Loucy (cell line): ENCODE measurements at regions not wholly inside any gene's neighbourhood (a gene's known extent, or its start where the extent isn't known, plus 50 kb on each side); places are given as distances from the start of the nearest gene placed in this dataset.

Source experiments
- H2AFZ ChIP-seq: fragments of 200-600 bp; sonication (generic); 2 replicates; pipeline ENCODE4 v1.6.0; 2016; ENCODE audit warnings: antibody characterized with exemption, mild to moderate bottlenecking, low read length, moderate library complexity
- H3F3A ChIP-seq: fragments of 200-600 bp; 2 replicates; pipeline ENCODE4 v1.6.0; 2016; ENCODE audit warnings: antibody characterized with exemption, low read depth, mild to moderate bottlenecking
- H3K27me3 ChIP-seq: fragments of 200-600 bp; sonication (generic); 2 replicates; pipeline ENCODE4 v1.6.1; 2014; ENCODE audit warnings: low read length, mild to moderate bottlenecking; ENCODE audit not compliant: insufficient read depth, poor library complexity, severe bottlenecking
- H3K36me3 ChIP-seq: fragments of 200-600 bp; sonication (generic); 2 replicates; pipeline ENCODE4 v1.6.1; 2016; ENCODE audit warnings: low read length; ENCODE audit not compliant: insufficient read depth
- H3K4me1 ChIP-seq: fragments of 200-600 bp; sonication (generic); 2 replicates; pipeline ENCODE4 v1.5.1; 2014; ENCODE audit warnings: low read length, mild to moderate bottlenecking; ENCODE audit not compliant: insufficient read depth, poor library complexity, severe bottlenecking
- H3K4me2 ChIP-seq: fragments of 200-600 bp; sonication (generic); 2 replicates; pipeline ENCODE4 v1.6.0; 2014; ENCODE audit warnings: antibody characterized with exemption, low read length, low read depth, mild to moderate bottlenecking; ENCODE audit not compliant: poor library complexity, severe bottlenecking
- H3K4me3 ChIP-seq: fragments of 200-600 bp; sonication (generic); 2 replicates; pipeline ENCODE4 v1.5.1; 2014; ENCODE audit warnings: low read length, mild to moderate bottlenecking, mixed read lengths; ENCODE audit not compliant: poor library complexity, severe bottlenecking
- H3K79me2 ChIP-seq: fragments of 200-600 bp; sonication (generic); 2 replicates; pipeline ENCODE4 v1.6.1; 2014; ENCODE audit warnings: low read length; ENCODE audit not compliant: insufficient read depth
- H3K9ac ChIP-seq: fragments of 200-600 bp; sonication (generic); 2 replicates; pipeline ENCODE4 v1.6.0; 2014; ENCODE audit warnings: mild to moderate bottlenecking, low read depth, low read length, moderate library complexity; ENCODE audit not compliant: poor library complexity, severe bottlenecking
- H3K9me2 ChIP-seq: fragments of 200-600 bp; sonication (generic); replicated peaks from 2 replicates; pipeline ENCODE4 v1.6.1; 2016; ENCODE audit warnings: low read depth, low read length, mixed read lengths
- H3K9me3 ChIP-seq: fragments of 200-600 bp; sonication (generic); 2 replicates; pipeline ENCODE4 v1.6.1; 2014; ENCODE audit warnings: mild to moderate bottlenecking, antibody characterized with exemption, low read length, low read depth; ENCODE audit not compliant: insufficient read depth
- H4K20me1 ChIP-seq: fragments of 200-600 bp; sonication (generic); 2 replicates; pipeline ENCODE4 v1.6.0; 2014; ENCODE audit warnings: antibody characterized with exemption, low read length, mild to moderate bottlenecking; ENCODE audit not compliant: insufficient read depth, poor library complexity, severe bottlenecking
- CTCF ChIP-seq: fragments of 200-600 bp; sonication (generic); conservative IDR thresholded peaks from 2 replicates; pipeline ENCODE4 v1.5.1; 2014; ENCODE audit warnings: mild to moderate bottlenecking, antibody characterized with exemption, low read length
- EZH2phosphoT487 ChIP-seq: fragments of 200-600 bp; IDR thresholded peaks from 2 replicates; pipeline ENCODE4 v1.6.1; 2018; ENCODE audit warnings: antibody characterized with exemption, mild to moderate bottlenecking, moderate library complexity, borderline replicate concordance

- Histone ChIP-seq H3K9me3 (no peaks in the 10 kb centered on the region), H3K9me2 (no peaks in the 10 kb centered on the region), H3F3A (no peaks in the 10 kb centered on the region), H3K27me3 (no peaks in the 10 kb centered on the region), H2AFZ (no peak overlapping the region), H3K4me2 (no peak overlapping the region), H3K4me1 (peaks cover 31% of the 10 kb centered on the region), H4K20me1 (no peaks in the 10 kb centered on the region), H3K36me3 (no peaks in the 10 kb centered on the region), H3K9ac (no peak overlapping the region), H3K4me3 (no peak overlapping the region), H3K79me2 (no peaks in the 10 kb centered on the region)
- TF ChIP-seq CTCF (no peak), EZH2phosphoT487 (no peak)
Observed at GRCh38 chr2:107461301-107461700, 365.4 kb upstream of the RGPD4 start.

- no peak overlapping the region for H2AFZ ChIP-seq
- no peaks in the 10 kb centered on the region for H3K36me3 ChIP-seq
- H3K4me2 ChIP-seq: no peak overlapping the region
- H4K20me1 ChIP-seq: no peaks in the 10 kb centered on the region
- no peaks in the 10 kb centered on the region for H3K79me2 ChIP-seq
- H3K9ac ChIP-seq: no peak overlapping the region
- no peaks in the 10 kb centered on the region for H3K27me3 ChIP-seq
- no peak overlapping the region for H3K4me3 ChIP-seq
- TF ChIP-seq CTCF (no peak), EZH2phosphoT487 (no peak)
- H3K9me3 ChIP-seq: no peaks in the 10 kb centered on the region
- H3K4me1 ChIP-seq: peaks cover 32% of the 10 kb centered on the region
- no peaks in the 10 kb centered on the region for H3F3A ChIP-seq
- no peaks in the 10 kb centered on the region for H3K9me2 ChIP-seq
Observed at GRCh38 chr2:107462181-107462580, 364.5 kb upstream of the RGPD4 start.

GRCh38 chr2:107466241-107466640, 360.5 kb upstream of the RGPD4 start:
- no peaks in the 10 kb centered on the region for H3K9me3 ChIP-seq
- H4K20me1 ChIP-seq: no peaks in the 10 kb centered on the region
- no peak overlapping the region for H3K9ac ChIP-seq
- H3K9me2 ChIP-seq: no peaks in the 10 kb centered on the region
- peaks cover 35% of the 10 kb centered on the region for H3K4me1 ChIP-seq
- no peak overlapping the region for H3K4me2 ChIP-seq
- H3K27me3 ChIP-seq: no peaks in the 10 kb centered on the region
- H3K4me3 ChIP-seq: no peak overlapping the region
- TF ChIP-seq EZH2phosphoT487: no peak
- TF ChIP-seq CTCF: no peak
- no peaks in the 10 kb centered on the region for H3K36me3 ChIP-seq
- H3F3A ChIP-seq: no peaks in the 10 kb centered on the region
- H2AFZ ChIP-seq: no peak overlapping the region
- no peaks in the 10 kb centered on the region for H3K79me2 ChIP-seq
